Neural progenitor cell (in vitro differentiated cells): ENCODE measurements at regions not wholly inside any gene's neighbourhood (a gene's known extent, or its start where the extent isn't known, plus 50 kb on each side); places are given as distances from the start of the nearest gene placed in this dataset.

ENCODE experiments used
- CTCF ChIP-seq: fragments of 200-600 bp; sonication (generic); IDR thresholded peaks from 2 replicates; pipeline ENCODE4 v1.5.1; 2017; ENCODE audit warnings: antibody characterized with exemption, mild to moderate bottlenecking
- EZH2 ChIP-seq: fragments of 200-600 bp; sonication (generic); IDR thresholded peaks from 2 replicates; pipeline ENCODE4 v1.6.1; 2017; ENCODE audit warnings: antibody characterized with exemption, mild to moderate bottlenecking, moderate library complexity
- EZH2phosphoT487 ChIP-seq: fragments of 200-600 bp; sonication (generic); IDR thresholded peaks from 2 replicates; pipeline ENCODE4 v1.6.1; 2017; ENCODE audit warnings: antibody characterized with exemption

- TF ChIP-seq EZH2phosphoT487 (no peak), CTCF (no peak), EZH2 (no peak)
Observed at GRCh38 chr7:136045992-136046391, 68.8 kb upstream of the MTPN start.
